GM18499 (cell line): ENCODE measurements at regions not wholly inside any gene's neighbourhood (a gene's known extent, or its start where the extent isn't known, plus 50 kb on each side); places are given as distances from the start of the nearest gene placed in this dataset.
"Not testable (repeated sequence)": the region's sequence is repeated elsewhere in the genome, so short reads cannot be mapped to it uniquely, and the experiment has no call there.

Source experiments
- ATAC-seq: cut with Tn5 transposase; IDR thresholded peaks from one replicate; pipeline ENCODE4 v1.9.1; 2021; ENCODE audit warnings: moderate number of reproducible peaks; ENCODE audit not compliant: insufficient read depth, unreplicated experiment

GRCh38 chr9:40910995-40911394 lies 217.5 kb downstream of the FOXD4L6 start:
- not testable (repeated sequence) for ATAC-seq

- no peak for ATAC-seq
Measured at GRCh38 chr9:40909821-40910220, 218.7 kb downstream of the FOXD4L6 start.

DNA sequence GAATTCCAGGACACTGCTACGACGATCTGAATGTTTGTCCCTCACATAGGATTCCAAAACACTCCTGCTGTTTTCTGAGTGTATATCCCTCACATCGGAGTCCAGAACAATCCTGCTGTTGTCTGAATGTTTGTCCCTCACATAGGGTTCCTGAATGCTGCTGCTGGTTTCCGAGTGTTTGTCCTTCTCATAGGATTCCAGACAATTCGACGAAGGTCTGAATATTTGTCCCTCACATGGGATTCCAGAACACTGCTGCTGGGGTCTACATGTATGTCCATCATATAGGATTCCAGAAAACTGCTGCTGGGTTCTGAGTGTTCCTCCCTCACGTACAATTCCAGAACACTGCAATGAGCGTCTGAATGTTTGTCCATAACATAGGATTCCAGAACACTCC lies 219.4 kb downstream of the FOXD4L6 start:
- not testable (repeated sequence) for ATAC-seq

DNA sequence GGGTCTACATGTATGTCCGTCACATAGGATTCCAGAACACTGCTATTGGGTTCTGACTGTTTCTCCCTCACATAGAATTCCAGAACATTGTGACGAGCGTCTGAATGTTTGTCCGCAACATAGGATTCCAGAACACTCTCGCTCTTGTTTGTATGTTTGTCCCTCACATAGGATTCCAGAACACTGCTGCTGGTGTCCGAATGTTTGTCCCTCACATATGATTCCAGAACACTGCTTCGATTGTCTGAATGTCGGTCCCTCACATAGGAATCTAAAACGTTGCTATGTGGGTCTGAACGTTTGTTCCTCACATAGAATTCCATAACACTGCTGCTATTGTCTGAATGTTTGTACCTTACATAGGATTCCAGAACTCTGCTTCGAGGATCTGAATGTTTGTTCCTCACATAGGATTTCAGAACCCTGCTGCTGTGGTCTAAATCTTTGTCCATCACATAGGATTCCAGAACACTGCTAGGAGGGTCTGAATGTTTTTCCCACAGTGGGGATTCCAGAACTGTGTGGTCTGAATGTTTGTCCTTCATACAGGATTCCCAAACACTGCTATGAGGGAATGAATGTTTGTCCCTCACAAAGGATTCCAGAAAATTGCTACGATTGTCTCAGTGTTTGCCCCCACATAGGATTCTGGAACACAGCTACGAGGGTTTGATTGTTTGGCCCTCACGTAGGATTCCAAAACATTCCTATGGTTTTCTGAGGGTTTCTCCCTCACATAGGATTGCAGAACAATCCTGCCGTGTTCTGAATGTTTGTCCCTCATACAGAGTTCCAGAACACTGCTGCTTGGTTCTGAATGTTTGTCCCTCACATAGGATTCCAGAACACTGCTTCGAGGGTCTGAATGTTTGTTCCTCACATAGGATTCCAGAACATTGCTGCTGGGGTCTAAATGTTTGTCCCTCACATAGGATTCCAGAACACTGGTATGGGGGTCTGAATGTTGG lies 220.5 kb downstream of the FOXD4L6 start:
- no peak for ATAC-seq

DNA sequence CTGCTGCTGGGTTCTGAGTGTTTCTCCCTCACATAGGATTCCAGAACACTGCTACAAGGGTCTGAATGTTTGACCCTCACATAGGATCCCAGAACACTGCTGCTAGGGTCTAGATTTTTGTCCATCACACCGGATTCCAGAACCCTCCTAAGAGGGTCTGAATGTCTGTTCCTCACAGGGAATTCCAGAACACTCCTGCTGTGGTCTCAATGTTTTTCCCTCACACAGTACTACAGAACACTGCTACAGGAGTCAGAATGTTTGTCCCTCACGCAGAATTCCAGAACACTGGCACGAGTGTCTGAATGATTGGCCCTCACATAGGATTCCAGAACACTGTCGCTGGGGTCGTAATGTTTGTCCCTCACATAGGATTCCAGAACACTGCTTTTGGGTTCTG lies 221.6 kb downstream of the FOXD4L6 start:
- ATAC-seq, result not testable (repeated sequence)

- ATAC-seq, result not testable (repeated sequence)
Measured at GRCh38 chr9:40892315-40892714, 236.2 kb downstream of the FOXD4L6 start.

GRCh38 chr9:40885858-40886257 lies 242.6 kb downstream of the FOXD4L6 start:
- ATAC-seq, result not testable (repeated sequence)

DNA sequence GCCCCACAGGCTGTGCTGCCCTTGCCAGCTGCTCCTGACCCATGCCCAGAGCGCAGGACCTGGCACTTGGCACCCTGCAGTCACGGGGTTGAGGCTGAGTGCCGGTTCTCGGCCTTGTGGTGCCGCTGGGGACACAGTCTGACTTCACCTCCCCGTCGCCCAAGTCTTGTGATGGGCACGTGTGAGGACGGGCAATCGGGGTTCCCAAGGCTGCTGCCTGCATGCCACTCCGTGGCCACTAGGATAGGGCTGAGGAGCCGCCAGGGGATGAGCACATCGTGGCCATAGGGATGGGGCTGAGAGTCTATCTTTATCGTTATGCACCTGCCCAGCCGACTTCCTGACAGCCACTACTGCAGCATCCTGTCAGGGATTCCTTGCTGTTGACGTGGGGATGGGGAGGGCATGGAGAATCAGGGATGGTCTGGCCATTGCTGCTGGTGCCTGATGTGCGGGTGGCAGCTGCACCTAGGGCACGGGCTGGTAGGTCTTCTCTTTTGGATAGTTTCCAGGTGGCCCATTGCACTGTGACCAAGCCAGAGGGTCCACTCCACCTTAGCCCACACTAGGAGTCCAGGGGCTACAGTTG lies 243.5 kb downstream of the FOXD4L6 start:
- not testable (repeated sequence) for ATAC-seq

DNA sequence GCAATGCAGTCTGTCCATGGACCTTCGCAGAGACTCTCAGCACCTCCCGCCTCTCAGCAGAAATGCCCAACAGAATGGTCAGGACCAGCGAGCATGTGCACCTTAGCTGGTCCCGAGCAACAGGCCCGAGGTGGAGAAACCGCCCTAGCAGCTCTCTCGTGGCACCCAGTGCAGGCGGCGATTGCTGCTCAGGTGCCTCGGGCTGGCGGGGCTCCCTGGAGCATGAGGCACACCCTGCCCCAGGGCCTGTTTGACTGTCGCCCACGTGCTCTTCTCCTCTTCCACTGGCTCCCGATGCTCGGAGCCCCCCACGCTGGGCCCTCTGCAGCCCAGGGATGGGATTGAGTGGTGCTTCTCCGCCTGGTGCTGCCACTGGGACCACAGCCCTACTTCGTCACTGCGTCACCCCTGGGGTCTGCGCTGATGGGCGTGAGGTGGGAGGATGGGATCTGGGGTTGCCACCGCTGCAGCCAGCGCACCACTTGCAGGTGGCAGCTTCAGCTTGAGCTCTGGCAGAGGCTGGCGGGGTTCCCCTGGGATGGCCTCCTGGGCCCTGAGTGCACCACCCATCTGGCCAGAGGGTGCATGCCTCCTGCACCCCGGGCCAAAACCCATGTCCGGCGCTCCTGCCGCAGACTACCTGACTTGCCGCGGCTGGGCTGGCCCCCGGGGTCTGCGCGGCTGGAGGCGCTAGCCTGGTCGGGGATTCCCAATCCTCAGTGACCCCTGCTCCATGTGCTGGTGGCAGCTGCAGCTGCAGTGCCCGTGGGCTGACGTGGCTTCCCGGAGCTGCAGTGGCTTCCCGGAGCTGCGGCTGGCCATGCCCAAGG lies 244.2 kb downstream of the FOXD4L6 start:
- no peak for ATAC-seq

DNA sequence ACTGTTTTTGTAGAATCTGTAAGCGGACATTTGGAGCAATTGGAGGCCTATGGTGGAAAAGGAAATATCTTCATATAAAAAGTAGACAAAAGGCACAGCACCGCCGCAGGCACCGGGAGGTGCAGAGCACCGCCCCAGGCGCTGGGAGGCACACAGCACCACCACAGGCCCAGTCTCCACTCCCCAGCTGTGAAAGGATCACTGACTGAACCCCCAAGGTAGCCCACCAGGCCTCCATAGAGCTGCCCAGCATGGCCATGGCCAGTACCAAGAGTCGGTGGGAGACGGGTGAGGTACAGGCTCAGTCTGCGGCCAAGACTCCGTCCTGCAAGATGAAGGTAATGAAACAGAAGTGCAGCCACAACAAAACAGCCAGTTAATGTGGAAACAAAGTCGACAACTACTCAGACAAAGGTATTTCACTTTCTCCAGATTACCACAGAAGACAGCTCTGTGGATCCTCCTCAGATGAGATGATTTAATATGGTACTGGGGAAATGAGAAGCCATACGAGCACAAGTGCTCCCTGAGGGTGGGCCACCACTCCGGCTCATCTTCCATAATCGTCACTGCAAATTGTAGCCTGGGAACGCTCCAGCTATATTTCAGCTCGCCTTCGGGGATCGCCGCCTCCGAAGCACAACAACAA lies 244.9 kb downstream of the FOXD4L6 start:
- ATAC-seq, result not testable (repeated sequence)

DNA sequence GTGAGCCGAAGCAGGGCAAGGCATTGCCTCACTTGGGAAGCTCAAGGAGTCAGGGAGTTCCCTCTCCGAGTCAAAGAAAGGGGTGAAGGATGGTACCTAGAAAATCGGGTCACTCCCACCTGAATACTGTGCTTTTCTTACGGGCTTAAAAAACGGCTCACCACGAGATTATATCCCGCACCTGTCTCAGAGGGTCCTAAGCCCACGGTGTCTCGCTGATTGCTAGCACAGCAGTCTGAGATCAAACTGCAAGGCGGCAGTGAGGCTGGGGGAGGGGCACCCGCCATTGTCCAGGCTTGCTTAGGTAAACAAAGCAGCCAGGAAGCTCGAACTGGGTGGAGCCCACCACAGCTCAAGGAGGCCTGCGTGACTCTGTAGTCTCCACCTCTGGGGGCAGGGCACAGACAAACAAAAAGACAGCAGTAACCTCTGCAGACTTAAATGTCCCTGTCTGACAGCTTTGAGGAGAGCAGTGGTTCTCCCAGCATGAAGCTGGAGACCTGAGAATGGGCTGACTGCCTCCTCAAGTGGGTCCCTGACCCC lies 254.7 kb downstream of the FOXD4L6 start:
- not testable (repeated sequence) for ATAC-seq

GRCh38 chr9:40868437-40868836 lies 260.0 kb downstream of the FOXD4L6 start:
- not testable (repeated sequence) for ATAC-seq
